Activated CD8-positive, alpha-beta T cell treated with anti-CD3 and anti-CD28 coated beads for 36 hours (primary cell): ENCODE measurements at regions not wholly inside any gene's neighbourhood (a gene's known extent, or its start where the extent isn't known, plus 50 kb on each side); places are given as distances from the start of the nearest gene placed in this dataset.

ENCODE experiments used
- ATAC-seq: fragments of 200-7000 bp; cut with Tn5 transposase; one replicate; pipeline ENCODE4 v1.10.0; 2021; ENCODE audit warnings: mild to moderate bottlenecking, moderate library complexity
- CTCF ChIA-PET: fragments of 350-600 bp; sonication (Branson Sonifier 250); formaldehyde crosslinking; loops from one replicate; lab custom pipeline; 2021; ENCODE audit warnings: antibody characterized with exemption; lab: Charles Lee
- POLR2A ChIA-PET: fragments of 350-600 bp; sonication (Branson Sonifier 250); formaldehyde crosslinking; loops from one replicate; lab custom pipeline; 2021; ENCODE audit warnings: antibody characterized with exemption; lab: Charles Lee
- DNase-seq: peaks from one replicate; pipeline ENCODE4 v3.0.0-alpha.2; 2020
- H3K27ac Mint-ChIP-seq: one replicate; pipeline ENCODE4 v1.8.0; 2021; ENCODE audit warnings: mild to moderate bottlenecking, mixed read lengths
- H3K27me3 Mint-ChIP-seq: one replicate; pipeline ENCODE4 v1.8.0; 2021; ENCODE audit warnings: mixed read lengths
- H3K36me3 Mint-ChIP-seq: one replicate; pipeline ENCODE4 v1.8.0; 2021; ENCODE audit warnings: low read depth, mixed read lengths
- H3K4me1 Mint-ChIP-seq: one replicate; pipeline ENCODE4 v1.8.0; 2021; ENCODE audit warnings: low read depth, mixed read lengths
- H3K4me3 Mint-ChIP-seq: one replicate; pipeline ENCODE4 v1.8.0; 2021; ENCODE audit warnings: mild to moderate bottlenecking, moderate library complexity, mixed read lengths
- H3K9me3 Mint-ChIP-seq: one replicate; pipeline ENCODE4 v1.8.0; 2021; ENCODE audit warnings: mixed read lengths
- intact Hi-C: fragments of 100-400 bp; cut with micrococcal nuclease; formaldehyde crosslinking; loops from one replicate; pipeline ENCODE4 v1.10.0; 2022
- TF ChIP-seq, protein P1 (sequence below): fragments of 200-600 bp; IDR thresholded peaks from one replicate; pipeline ENCODE4 v1.8.0; 2022; ENCODE audit warnings: antibody characterized with exemption, mild to moderate bottlenecking

DNA sequence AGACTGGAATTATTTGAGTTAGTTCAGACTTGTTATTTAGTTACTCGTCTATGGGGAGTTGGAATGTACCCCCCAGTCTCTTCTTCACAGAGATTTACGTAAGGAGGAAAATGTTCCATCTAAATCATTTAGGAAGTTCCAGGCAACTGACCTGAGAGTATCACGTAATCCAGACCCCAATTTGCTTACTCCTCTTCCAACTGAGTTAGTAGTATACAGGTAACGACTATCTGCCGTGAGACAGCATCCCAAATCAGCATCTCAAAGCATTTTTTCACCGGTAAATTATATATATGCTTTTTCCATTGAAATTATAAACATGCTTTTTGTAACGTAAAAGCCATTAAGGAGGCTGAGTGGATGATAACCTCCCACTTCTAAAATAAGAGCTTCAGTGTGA lies 214.3 kb upstream of the WSB1 start:
- Mint-ChIP-seq H3K4me1 (no peaks in the 10 kb centered on the region), H3K4me3 (no peak overlapping the region), H3K36me3 (no peaks in the 10 kb centered on the region), H3K27ac (no peak overlapping the region), H3K27me3 (peaks cover 2% of the 10 kb centered on the region), H3K9me3 (no peaks in the 10 kb centered on the region)
- ATAC-seq (no peak), DNase-seq (no peak)
- ChIA-PET CTCF (no interaction called here), POLR2A (no interaction called here)
- TF ChIP-seq, protein P1, sequence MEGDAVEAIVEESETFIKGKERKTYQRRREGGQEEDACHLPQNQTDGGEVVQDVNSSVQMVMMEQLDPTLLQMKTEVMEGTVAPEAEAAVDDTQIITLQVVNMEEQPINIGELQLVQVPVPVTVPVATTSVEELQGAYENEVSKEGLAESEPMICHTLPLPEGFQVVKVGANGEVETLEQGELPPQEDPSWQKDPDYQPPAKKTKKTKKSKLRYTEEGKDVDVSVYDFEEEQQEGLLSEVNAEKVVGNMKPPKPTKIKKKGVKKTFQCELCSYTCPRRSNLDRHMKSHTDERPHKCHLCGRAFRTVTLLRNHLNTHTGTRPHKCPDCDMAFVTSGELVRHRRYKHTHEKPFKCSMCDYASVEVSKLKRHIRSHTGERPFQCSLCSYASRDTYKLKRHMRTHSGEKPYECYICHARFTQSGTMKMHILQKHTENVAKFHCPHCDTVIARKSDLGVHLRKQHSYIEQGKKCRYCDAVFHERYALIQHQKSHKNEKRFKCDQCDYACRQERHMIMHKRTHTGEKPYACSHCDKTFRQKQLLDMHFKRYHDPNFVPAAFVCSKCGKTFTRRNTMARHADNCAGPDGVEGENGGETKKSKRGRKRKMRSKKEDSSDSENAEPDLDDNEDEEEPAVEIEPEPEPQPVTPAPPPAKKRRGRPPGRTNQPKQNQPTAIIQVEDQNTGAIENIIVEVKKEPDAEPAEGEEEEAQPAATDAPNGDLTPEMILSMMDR: no peak
- intact Hi-C loops: no loop called here

DNA sequence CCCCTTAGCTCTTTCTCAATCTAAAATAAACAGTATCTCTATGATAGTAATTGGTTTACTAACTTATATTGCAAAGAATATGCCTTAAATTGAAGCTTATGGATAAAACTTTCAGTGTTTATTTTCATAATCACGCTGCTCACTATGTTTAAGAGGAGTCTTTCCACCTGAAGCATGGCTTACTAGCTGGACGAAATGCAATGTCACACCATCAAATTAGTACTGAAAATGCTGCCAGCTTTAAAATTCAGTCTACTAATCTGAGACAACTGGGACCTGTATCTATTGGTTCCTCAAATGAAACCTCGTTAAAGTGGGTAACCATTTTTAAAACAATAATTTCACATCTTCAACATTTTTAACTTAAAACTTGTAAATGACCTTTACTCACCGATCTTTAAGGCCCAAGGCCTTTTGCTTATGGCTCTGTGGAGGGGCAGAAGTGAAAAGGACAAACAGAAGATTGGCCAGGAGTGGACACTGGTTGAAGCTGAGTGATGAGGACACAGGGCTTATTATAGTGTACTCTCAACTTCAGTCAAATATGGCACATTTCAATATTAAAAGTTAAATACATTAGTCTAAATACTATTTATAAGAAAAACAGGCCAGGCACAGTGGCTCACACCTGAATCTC lies 212.8 kb upstream of the WSB1 start:
- ChIA-PET CTCF (no interaction called here), POLR2A (interaction anchor here (0.6 kb wide), 1 partner anchor 81 kb away, joined by 3 read pairs; no protein-coding TSS in a partner anchor)
- TF ChIP-seq, protein P1: no peak
- Mint-ChIP-seq H3K27me3 (no peaks in the 10 kb centered on the region), H3K4me1 (no peaks in the 10 kb centered on the region), H3K9me3 (no peaks in the 10 kb centered on the region), H3K36me3 (no peaks in the 10 kb centered on the region), H3K4me3 (no peak overlapping the region), H3K27ac (no peak overlapping the region)
- no peak for ATAC-seq
- DNase-seq: no peak
- intact Hi-C loops: no loop called here

DNA sequence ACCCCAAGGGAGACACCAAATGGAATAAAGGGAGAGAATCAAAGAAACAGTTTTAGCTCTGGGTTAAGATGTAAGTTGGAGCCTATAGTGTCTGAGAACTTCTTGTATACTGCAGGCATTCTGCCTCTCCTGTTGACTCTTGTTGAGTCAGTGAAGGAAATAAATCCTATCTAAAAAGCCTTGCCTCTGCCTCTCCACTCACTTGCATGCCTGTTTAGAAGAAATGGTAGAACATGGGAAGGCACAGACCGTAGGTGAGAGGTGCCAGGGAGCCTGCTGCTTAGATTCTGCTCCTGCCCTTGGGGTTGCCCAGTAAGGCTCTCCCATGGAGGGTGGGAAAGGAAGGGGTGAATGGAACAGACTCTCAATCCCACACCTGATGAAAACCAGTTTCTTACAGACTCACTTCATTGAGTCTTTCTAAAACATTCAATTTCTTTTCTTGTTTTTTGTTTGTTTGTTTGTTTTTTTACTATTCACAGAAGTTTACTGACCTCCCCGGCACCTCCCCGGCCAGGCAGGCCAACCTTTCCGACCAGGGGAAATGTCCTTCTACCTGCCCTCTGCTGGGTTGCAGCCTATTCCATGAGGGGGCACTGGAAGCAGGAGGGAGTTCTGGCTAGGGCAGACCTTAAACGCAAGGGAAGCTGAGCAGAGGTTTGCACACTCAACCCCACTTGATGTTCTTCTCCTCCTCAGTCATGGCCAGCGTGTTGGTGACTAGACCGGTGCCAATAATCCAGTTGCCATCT lies 211.7 kb upstream of the WSB1 start:
- Mint-ChIP-seq H3K27ac (no peak overlapping the region), H3K36me3 (no peaks in the 10 kb centered on the region), H3K9me3 (no peaks in the 10 kb centered on the region), H3K4me1 (no peaks in the 10 kb centered on the region), H3K27me3 (no peaks in the 10 kb centered on the region), H3K4me3 (no peak overlapping the region)
- ATAC-seq (no peak), DNase-seq (no peak)
- TF ChIP-seq, protein P1: no peak
- CTCF ChIA-PET: no interaction called here
- POLR2A ChIA-PET: no interaction called here
- intact Hi-C loops: no loop called here

DNA sequence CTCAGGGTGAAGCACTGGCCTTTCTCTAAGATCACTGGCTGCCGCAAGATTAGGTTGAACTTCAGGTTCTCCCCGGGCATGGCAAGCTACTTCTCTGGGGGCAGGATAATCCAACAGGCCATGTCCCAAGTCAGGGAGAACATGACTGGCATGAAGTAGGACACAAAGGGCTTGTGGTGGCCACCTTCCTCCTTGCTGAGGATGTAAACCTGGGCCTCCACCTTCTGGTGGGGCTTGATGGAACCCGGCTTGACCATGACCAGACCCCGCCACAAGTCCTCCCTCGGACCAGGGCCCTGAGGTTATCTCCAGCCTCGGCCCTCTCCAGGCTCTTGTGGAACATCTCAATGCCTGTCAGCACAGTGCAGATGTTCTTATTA lies 211.1 kb upstream of the WSB1 start:
- Mint-ChIP-seq H3K4me1 (no peaks in the 10 kb centered on the region), H3K4me3 (no peak overlapping the region), H3K9me3 (no peaks in the 10 kb centered on the region), H3K27me3 (no peaks in the 10 kb centered on the region), H3K27ac (no peak overlapping the region), H3K36me3 (no peaks in the 10 kb centered on the region)
- TF ChIP-seq, protein P1: no peak
- POLR2A ChIA-PET: no interaction called here
- intact Hi-C loops: no loop called here
- CTCF ChIA-PET: no interaction called here
- DNase-seq: no peak
- ATAC-seq: no peak

DNA sequence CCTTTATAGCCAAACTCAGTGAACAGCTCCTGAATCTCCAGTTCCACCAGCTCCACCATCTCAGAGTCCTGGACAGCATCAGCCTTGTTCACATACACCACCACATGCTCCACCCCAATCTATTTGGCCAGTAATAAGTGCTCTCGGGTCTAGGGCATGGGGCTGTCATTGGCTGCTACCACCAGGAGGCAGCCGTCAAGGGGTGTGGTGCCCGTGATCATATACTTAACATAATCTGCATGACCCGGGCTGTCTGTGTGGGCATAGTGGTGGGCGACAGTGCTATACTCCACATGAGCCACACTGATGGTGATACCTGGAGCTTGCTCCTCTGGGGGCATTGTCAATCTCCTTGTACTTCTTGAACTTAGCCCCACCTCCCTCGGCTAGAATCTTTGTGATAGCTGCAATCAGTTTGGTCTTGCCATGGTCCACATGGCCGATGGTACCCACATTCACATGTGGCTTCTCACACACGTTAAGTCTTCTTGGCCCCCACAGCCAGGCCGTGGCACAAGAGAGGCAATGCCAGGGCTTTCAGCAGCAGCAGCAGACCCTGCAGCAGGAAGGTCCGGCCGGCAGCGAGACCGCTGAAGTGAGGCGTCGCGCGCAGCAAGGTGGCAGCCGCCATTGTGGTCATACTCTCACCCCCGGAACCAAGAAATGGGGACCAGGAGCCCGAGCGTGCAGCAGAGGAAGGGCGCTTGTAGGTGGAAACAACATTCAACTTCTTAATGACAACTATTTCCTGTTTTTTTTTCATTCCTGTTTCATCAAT lies 210.3 kb upstream of the WSB1 start:
- H3K4me3 Mint-ChIP-seq: no peak overlapping the region
- POLR2A ChIA-PET: no interaction called here
- intact Hi-C loops: no loop called here
- TF ChIP-seq, protein P1: no peak
- H3K9me3 Mint-ChIP-seq: no peaks in the 10 kb centered on the region
- DNase-seq: no peak
- no peak overlapping the region for H3K27ac Mint-ChIP-seq
- H3K4me1 Mint-ChIP-seq: no peaks in the 10 kb centered on the region
- no peak for ATAC-seq
- no peaks in the 10 kb centered on the region for H3K36me3 Mint-ChIP-seq
- no peaks in the 10 kb centered on the region for H3K27me3 Mint-ChIP-seq
- CTCF ChIA-PET: no interaction called here
